Vagina (tissue), 2 donors: ENCODE measurements at regions not wholly inside any gene's neighbourhood (a gene's known extent, or its start where the extent isn't known, plus 50 kb on each side); places are given as distances from the start of the nearest gene placed in this dataset.

ENCODE experiments used
- CTCF ChIP-seq, 3 experiments: fragments of 450-650 bp in 2 of 3; fragments of 200-600 bp in 1 of 3; sonication (generic) in 1 of 3; IDR thresholded peaks; one replicate each; pipeline ENCODE4 v1.5.1; 2017 to 2019; ENCODE audit warnings: antibody characterized with exemption in 3 of 3, mild to moderate bottlenecking in 2 of 3, moderate library complexity in 2 of 3
- POLR2AphosphoS5 ChIP-seq, 2 donors: sonication (generic); formaldehyde crosslinking; IDR thresholded peaks; one replicate each; pipeline ENCODE4 v1.9.0; 2017; ENCODE audit warnings: antibody characterized with exemption in 2 of 2, mild to moderate bottlenecking in 2 of 2, low read depth in 1 of 2; ENCODE audit not compliant: insufficient read depth in 1 of 2

DNA sequence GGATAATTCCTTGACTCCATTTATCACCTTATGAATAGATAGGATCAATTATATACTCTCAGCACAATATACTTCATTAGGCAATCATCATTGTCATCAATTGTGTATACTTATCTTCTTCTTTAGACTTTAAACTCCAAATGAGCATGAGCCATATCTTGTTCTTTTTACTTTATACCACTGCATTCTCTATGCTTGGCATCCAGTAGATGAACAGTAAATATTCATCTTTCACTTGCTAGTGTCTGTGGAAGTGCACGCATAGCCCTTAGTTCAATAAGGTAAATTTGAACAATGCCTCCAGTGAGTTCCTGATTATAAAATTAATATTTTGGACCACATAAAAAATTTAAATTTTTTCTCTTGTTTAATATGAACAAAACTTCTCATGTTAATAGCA lies 172.3 kb upstream of the SPRY2 start:
- TF ChIP-seq CTCF (IDR thresholded peaks at IDR 0.05): no peak
- TF ChIP-seq POLR2AphosphoS5 (IDR thresholded peaks at IDR 0.05; ENCODE audit: insufficient read depth in 1 of 2, low read depth in 1 of 2): no peak
